ENCODE measurements at regions not wholly inside any gene's neighbourhood (a gene's known extent, or its start where the extent isn't known, plus 50 kb on each side); places are given as distances from the start of the nearest gene placed in this dataset.

- TF ChIP-seq CTCF (IDR thresholded peaks at IDR 0.05) (no peak), POLR2AphosphoS5 (IDR thresholded peaks at IDR 0.05) (no peak), POLR2A (IDR thresholded peaks at IDR 0.05) (no peak), EP300 (IDR thresholded peaks at IDR 0.05) (no peak)
These were observed 205.7 kb upstream of the ROBO1 start for GRCh38 chr3:79973482-79973881.

All from gastroesophageal sphincter (tissue), 3 donors.